GM21381 (cell line): ENCODE measurements at regions not wholly inside any gene's neighbourhood (a gene's known extent, or its start where the extent isn't known, plus 50 kb on each side); places are given as distances from the start of the nearest gene placed in this dataset.

Experiments
- ATAC-seq: cut with Tn5 transposase; IDR thresholded peaks from one replicate; pipeline ENCODE4 v1.9.1; 2021; ENCODE audit warnings: mild to moderate bottlenecking, moderate library complexity; ENCODE audit not compliant: unreplicated experiment

DNA sequence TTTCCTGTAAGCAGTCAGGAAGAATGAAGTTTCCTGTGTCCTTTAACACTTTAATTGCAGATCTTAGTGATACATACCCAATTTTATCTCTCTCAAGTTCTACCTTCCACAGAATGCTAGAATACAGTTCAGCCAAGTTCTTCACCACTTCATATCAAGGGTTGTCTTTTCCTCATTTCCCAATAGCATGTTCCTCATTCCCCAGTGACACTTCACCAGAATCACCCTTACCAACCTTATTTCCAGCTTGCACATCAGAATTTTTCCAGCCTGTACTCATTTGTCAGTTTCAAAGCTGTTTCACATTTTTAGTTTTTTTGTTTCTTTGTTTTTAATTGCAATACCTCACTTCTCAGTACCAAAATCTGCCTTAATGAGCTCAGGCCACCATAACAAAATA is 126.1 kb downstream of the ESM1 start:
- no peak for ATAC-seq

DNA sequence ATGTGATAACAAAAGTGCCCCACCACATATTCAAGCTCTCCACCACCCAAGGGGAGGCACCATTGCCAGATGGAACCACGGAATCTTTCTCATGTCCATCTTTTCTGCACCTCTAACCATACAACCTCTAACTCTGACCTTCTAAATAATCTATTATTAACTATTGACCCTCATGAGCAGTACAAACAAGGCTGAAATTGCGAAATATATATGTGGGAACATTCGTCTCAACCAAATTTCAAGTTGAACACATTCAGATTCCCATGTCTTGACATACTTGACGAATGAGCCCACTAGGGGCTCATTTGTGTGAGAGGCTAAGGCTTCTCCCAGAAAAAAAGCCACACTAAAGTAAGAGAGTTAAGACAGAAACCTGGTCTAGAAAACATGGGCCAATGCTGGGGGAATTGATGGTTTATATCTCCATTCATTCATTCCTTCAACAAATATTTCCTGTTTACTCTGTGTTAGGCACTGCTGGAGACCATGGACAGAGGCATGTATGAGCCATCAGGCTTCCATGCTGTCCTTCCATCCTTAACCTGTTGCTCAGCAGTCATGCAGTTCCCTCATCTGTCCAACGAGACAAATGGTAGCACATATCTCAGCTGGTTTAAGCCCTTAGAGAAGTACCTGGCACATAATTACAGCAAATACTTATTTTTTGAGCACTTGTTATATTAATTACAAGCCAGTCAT is 130.4 kb downstream of the ESM1 start:
- no peak for ATAC-seq

DNA sequence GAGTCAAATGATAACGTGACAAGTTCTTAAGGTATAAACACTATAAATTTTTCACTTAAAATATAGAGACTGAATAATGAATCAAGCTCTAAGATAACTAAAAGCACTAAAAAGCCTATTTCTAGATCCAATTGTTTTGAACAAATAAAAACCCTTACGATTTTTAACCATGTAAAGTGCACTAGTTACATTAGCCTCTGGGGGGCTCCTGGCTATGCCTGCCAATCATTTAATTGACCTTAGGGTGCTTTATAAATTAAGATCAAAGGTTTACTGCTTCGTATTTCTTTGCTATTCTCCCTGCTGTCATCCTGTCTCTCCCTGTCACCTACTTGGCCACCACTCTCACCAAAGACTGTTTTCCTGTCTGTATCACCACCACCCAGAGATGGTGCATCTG is 133.4 kb downstream of the ESM1 start:
- no peak for ATAC-seq

DNA sequence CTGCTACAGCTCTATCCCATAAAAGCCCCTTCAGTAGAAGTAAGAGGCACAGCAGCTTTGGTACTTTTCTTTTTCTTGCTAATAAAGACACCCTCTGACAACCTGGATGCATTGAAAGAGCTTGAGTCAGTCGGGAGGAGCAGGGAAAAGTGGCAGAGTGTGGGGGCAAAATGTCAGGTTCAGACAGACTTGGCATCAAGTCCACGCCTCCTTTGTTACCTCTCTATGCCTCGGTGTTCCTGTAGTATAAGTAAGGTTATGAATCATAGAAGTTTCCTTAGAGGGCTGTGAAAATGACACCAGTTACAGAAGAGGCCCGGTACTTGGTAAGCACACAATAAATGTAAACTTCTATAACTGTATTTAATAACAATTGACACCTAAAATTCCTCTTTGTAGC is 133.9 kb downstream of the ESM1 start:
- ATAC-seq: no peak

DNA sequence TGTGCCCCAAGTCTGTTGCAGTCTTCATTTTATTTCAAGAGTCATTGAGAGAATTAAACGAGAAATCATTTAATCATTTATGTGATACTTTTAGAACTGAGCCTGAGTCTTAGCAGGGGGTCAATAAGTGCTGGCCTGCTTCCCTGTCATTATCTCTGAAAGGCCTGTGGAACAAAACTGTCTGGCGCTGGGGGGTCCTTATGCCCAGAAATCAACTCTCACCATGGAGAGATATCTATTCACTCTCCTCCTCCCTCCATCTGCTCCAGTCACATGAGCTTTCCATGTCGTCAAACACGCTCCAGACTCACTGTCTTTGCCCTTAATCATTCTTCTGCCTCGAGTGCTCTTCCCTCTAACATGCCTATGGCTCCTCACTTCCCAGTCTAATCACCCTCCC is 136.8 kb downstream of the ESM1 start:
- ATAC-seq: no peak

DNA sequence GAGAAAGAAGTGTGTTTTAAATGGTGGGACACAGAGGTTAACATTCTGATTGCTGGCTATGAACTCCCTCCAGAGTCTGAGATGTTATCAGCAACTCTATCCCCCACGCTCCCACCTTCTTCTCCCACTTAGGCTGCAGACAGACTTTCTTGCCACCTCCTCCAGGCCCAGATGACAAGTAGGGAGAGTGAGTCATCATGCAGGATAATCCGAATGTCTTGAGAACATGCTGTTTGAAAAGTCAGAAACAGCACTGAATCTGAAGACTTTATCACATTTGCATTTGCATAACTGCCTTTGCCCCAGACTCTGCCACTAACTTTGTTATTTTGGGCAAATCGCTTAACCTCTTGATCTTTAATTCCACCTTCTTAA is 139.8 kb downstream of the ESM1 start:
- ATAC-seq: no peak

DNA sequence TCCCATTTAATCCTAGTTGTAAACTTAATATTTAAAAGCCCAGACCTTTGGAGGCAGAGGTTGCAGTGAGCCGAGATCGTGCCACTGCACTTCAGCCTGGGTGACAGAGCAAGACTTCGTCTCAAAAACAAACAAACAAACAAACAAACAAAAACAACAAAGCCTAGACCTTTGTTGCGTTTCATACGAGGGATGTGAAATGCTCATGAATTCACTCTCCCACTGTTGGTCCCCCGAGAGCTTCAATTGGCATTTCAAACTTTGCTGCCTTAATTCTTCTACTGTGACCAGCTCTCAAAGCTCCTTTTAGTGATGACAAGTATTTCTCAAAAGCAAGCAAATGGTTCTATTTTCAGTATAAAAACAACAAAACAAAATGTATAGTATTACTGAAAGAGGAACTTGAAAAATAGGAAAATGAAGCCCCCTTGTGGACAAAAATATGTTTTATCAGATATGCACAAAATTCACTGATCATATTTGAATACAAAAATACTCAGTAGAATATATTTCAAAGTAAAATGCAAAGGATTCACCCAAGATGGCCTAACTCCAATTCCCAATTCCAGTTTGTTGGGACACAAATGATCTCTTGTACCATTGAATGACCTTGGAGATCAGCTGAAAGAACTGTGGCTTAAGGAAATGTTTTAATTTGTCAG is 140.4 kb downstream of the ESM1 start:
- ATAC-seq: no peak

DNA sequence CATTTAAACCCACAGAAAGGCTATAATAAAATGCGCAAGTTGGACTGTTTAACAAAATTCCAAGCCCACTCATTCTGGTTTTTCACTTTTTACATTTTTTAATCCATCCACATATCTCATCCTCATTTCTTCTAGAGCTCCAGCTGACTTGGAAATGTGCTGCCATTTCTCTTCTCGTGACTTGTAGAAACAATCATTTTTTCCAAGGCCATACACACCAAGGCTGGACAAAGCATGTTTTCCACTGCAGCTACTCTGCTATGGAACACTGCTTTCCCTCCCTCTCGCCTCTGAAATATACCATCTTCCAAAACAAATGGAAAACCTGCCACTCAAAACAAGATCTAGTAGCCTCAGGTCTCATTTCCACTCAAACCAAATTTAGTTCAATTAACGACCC is 141.1 kb downstream of the ESM1 start:
- no peak for ATAC-seq

DNA sequence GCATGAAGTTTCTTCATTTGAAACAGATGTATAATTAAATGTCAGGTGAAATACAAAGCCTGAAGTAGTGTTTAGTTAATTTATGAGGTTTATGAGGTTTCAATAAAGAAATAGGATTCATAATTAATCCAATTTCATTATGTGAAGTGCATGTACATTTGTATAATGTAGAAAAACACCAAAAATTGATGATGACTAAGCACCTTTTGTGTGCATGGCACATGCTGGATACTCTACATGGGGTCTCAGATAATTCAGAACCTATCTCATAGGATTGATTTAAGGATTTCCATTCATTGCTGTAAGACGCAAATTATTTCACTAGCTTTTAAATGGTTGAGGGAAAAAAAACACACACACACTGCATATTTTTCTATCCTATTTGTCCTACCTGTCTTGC is 143.9 kb downstream of the ESM1 start:
- no peak for ATAC-seq

DNA sequence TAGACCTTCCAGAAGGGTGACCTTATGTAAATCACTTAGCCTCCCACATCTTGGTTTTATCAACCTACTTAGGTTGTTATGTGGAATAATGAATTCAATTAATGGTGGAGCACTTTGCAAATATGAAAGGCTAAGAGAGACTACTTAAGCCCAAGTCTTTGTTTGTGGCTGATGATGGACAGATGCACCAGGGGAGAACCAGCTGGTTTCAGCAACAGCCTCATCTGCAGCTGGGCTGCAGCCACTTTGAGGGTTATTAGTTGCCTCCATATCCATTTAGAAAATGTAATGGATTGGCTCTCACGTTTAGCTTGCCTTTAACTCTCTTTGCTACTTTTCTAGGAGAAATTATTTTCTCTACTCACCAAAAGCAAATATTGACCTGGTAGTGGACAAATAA is 146.6 kb downstream of the ESM1 start:
- ATAC-seq: no peak

DNA sequence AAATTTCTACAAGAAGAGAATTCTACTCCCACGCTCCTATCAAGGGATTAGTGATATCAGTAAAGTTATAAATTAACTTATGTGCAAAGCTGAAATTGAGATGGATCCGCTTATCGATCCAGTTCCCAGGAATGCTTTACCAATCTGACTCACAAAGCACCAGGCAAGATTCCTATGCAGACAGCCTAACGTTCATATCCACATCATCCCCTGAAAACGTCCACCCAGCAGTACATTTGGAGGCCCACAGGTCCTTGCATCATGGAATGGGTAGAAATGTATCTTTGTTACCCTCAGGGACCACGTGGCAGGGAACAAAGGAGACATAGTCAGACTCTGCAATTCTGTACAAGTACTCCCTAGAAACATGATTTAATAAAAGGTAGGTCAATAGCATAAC is 147.4 kb downstream of the ESM1 start:
- ATAC-seq: no peak

DNA sequence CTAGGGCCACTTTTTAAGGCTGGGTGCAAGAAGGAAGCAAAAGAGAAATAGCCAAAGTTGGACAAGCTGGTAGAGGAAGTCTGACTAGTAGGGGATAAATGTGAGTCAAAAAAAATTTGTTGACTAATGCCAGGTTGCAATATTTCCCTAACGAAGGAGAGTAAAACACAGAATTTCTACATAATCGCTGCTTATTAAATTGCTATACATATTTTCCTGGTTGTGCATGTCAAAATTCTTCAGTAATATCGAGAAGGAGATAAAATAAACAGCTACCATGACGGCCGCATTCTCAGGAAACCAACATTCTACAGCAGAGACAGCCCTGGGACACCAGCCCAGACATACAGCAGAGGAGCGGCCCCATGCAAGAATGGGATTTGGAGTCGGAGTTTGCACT is 148.3 kb downstream of the ESM1 start:
- ATAC-seq: no peak

DNA sequence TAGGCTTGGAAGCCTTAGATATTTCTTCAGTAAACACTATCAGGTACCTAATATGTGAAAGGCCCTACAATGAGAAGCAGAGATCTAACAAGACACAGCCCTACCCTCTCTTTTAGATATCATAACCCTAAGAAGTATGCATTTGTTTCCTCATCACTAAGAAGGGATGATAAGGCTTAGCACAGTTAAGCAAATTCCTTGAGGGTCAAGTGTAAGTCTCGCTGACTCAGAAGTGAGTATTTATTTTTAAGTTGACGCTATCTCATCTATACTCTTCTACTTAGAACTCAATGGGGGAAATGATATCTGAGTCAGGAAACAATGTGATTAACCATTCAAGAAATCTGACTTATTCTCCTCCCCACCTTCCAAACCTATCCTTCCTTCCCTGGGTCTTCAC is 149.7 kb downstream of the ESM1 start:
- ATAC-seq: no peak

DNA sequence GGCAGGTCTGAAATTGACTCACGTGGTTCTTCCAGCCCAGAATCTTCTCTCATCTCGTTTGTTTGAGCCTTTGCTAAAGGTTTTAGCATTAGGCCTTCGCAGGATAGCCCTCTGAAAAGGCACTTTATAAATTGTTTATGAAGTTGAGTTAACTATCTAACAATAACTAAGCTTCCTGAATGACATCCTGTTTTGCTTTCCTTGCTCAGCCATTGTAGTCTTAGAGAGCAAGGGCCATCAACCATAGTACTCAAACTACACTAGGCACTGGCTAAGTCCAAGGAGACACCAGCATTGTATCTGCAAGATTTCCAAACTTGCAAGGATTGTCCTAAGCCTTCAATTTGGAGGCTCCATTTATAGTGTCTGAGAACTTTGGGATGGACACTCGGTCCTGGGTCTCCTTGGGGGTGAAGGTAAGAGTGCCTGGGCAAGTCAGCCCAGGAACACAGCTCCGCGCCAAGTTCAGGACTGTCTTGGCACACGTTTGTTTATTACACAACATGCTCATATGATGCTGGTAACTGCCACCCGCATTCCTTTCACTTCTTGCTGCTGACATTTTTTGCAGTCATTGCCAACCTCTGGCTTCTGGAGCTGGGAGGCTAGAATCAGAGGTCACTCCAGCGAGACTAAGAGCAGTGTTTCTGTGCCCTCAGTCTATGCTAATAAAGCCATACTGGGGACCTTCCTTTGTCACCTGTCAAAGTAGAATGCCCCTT is 151.1 kb downstream of the ESM1 start:
- no peak for ATAC-seq

DNA sequence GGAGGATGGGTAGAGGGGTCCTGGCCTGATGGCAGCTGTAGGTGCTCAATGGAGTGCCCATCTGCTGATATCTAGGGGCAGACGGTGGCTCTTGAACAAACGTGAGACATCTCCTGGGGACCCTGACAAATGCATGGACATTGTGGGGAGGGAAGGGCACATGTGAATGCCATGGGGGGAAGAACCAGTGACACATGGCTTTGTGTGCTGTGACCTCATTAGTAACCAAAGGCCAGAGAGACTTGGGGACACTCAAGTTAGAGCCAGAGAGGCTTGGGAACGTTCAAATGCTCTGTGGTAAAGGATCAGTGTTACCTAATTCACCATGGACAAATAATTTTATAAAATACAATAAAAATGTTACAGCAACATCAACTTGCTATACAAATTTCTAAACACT is 151.8 kb downstream of the ESM1 start:
- no peak for ATAC-seq

DNA sequence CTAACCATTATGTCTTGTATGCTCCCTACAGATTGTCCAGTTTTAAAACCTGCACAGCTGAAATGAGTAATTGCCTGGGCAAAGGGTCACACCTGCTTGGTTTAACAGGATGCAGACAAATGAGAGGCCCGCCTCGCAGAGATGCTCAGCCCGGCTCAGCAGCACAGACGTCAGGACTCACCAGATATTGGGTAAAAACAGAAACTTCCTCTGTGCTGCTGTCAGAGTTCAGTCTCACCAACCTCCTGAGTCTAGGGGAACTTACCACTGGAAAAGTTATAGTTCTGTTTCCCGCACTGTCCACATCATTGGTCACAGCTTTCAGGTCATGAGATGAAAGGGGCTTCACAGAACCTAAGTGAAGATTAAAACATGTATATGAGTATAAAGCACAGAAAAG is 152.5 kb downstream of the ESM1 start:
- ATAC-seq: no peak

DNA sequence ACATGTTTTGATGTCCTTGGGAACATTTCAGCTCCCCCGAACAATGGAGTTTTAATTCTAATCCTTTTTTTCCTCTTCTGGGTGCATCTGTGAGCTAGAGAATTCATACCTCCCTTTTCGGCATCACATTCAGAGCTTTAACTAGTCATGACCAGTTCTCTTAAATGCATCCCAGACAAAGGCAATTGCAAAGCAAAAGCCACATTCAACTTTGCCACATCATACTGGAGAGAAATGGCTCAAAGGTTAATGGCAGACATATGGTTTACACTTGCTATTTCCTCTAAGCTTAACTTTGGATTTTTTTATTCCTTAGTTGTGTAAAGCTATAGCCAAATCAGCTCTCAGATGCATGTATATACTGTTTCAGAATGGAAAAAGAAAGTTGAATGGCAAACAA is 153.3 kb downstream of the ESM1 start:
- no peak for ATAC-seq

DNA sequence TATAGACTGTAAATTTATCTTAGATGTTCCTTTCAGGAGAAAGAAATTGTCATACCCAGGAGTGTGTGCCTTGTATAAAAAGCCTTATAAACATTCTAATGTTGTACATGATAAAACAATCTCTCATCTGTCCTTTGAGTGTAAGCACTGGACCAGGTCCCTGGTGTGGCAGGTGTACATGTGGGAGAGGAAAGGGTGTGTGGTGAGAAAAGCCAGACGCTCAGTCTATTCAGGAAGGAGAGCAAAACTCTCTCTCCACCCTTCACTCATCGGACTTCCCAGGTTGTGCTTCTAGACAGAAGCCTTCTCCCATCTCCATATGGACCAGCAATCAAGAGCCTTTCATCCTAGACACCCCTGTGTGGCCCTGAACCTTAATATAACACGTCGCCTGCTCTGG is 154.2 kb downstream of the ESM1 start:
- ATAC-seq: no peak

DNA sequence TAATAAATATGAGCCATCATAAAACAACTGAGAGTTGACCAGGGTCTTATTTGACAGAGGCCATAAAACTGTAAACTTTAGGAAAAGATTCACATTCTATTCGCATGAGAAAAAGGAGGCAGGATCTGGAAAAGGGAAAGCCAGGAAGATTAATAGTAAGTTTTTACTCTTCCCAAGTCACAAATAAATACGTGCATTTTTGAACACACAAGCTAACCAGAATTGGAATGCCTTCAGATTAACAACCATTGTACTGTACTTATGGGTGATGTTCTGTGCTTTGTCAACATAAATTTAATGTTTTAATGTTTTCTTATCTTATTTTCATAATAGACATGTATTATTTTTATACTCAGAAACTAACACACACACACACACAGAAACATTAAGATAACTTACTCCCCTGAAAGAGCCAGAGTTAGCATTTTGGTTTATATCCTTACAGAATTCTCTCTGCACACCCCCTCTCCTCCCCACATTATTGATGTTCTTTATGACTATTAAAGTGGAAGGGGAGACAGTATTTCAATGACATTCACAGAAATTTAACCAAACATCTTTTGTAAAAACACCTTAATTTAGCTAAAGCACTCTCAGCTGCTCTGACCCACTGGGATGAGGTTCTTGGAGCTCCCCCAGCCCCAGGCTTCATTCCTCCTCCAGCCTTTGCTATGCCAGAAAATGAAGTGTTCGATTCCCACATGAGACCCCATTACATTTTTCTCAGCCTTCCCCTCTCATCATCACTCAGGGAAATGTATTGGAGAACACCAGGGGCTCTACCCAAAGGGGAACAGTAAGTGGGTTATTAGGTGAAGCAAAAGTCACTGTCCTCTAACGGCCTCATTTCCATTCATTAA is 155.5 kb downstream of the ESM1 start:
- ATAC-seq: no peak

DNA sequence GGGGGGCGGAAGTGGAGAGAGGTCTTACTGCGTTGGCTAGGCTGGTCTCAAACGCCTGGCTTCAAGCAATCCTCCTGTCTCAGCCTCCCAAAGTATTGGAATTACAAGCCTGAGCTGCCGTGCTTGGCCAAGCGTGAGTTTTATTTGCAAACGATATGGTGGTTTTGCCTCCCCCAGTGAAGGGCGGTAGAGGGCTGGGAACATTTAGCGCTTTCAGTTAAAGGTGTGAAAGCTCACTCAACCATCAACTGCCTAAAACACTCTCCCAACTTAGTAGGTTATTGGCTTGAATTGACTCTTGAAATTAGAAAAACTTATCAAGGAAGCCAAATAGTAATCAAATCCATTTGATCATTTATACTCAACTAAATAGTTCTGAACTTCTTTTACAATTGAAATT is 156.3 kb downstream of the ESM1 start:
- ATAC-seq: no peak

DNA sequence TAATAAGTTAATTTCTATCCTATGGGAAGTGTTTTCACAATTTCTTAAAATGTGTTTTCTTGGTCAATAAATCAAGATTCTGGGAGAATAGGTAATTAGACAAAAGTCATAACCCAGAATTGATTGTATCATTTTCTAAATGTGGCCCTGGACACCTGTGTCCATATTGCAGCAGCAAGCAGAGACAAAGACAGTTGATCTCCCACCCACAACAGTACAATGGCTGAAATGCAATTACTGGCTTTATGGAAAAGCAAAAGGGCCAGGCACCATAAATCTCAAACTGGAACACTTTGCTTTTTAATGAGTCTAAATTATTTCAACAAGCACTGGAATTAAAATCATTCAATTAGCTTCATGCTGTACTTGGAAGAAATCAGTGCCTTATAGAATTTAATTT is 157.2 kb downstream of the ESM1 start:
- ATAC-seq: no peak
